ENCODE measurements at regions not wholly inside any gene's neighbourhood (a gene's known extent, or its start where the extent isn't known, plus 50 kb on each side); places are given as distances from the start of the nearest gene placed in this dataset.
"Not testable (repeated sequence)": the region's sequence is repeated elsewhere in the genome, so short reads cannot be mapped to it uniquely, and the experiment has no call there.

GRCh38 chr14:105982664-105983063 lies 456.3 kb downstream of the TMEM121 start:
- H3K36me3 ChIP-seq = no peaks in the 10 kb centered on the region
- H3K4me3 ChIP-seq (replicated peaks in 1 of 3) = no peak overlapping the region
- no peak for TF ChIP-seq CTCF (IDR thresholded peaks at IDR 0.05)
- TF ChIP-seq POLR2A (IDR thresholded peaks at IDR 0.05) = no peak
- intact Hi-C loops (cut with DNase I) = no loop called here
- 84 to 100% methylated on average over 1 to 8 of the region's 8 CpGs for WGBS, 2 donors
- no peaks in the 10 kb centered on the region for H3K4me1 ChIP-seq
- no peak overlapping the region for H3K27ac ChIP-seq
- DNase-seq = no peak
- no peaks in the 10 kb centered on the region for H3K27me3 ChIP-seq
- H3K9me3 ChIP-seq = no peaks in the 10 kb centered on the region

GRCh38 chr14:105986894-105987284 lies 460.5 kb downstream of the TMEM121 start:
- WGBS, 2 donors = 43 to 79% methylated on average over 1 to 2 of the region's 2 CpGs

GRCh38 chr14:105987563-105987962 lies 461.2 kb downstream of the TMEM121 start:
- TF ChIP-seq POLR2A (IDR thresholded peaks at IDR 0.05) (no peak), CTCF (IDR thresholded peaks at IDR 0.05) (no peak)

More at GRCh38 chr14:105986894-105987284, 460.5 kb downstream of the TMEM121 start:
- intact Hi-C loops (cut with DNase I) = no loop called here
- Histone ChIP-seq H3K4me3 (replicated peaks in 1 of 3) (no peak overlapping the region), H3K27me3 (no peaks in the 10 kb centered on the region), H3K36me3 (no peaks in the 10 kb centered on the region), H3K4me1 (no peaks in the 10 kb centered on the region), H3K27ac (no peak overlapping the region), H3K9me3 (no peaks in the 10 kb centered on the region)
- DNase-seq = no peak
- TF ChIP-seq POLR2A (IDR thresholded peaks at IDR 0.05) (no peak), CTCF (IDR thresholded peaks at IDR 0.05) (no peak)

GRCh38 chr14:105989566-105990302 lies 463.4 kb downstream of the TMEM121 start:
- Histone ChIP-seq H3K27ac (no peak overlapping the region), H3K9me3 (no peaks in the 10 kb centered on the region), H3K4me1 (no peaks in the 10 kb centered on the region), H3K27me3 (no peaks in the 10 kb centered on the region), H3K36me3 (no peaks in the 10 kb centered on the region), H3K4me3 (replicated peaks in 1 of 3) (no peak overlapping the region)
- intact Hi-C loops (cut with DNase I) = no loop called here
- WGBS, 2 donors = 29 to 65% methylated on average over 2 of the region's 2 CpGs
- TF ChIP-seq CTCF (IDR thresholded peaks at IDR 0.05) (no peak), POLR2A (IDR thresholded peaks at IDR 0.05) (no peak)
- no peak for DNase-seq

More at GRCh38 chr14:105987563-105987962, 461.2 kb downstream of the TMEM121 start:
- H3K4me3 ChIP-seq (replicated peaks in 1 of 3) = no peak overlapping the region
- WGBS, 2 donors = 67% methylated on average over 4 of the region's 4 CpGs
- intact Hi-C loops (cut with DNase I) = no loop called here
- no peaks in the 10 kb centered on the region for H3K36me3 ChIP-seq
- H3K4me1 ChIP-seq = no peaks in the 10 kb centered on the region
- H3K9me3 ChIP-seq = no peaks in the 10 kb centered on the region
- no peak for DNase-seq
- no peak overlapping the region for H3K27ac ChIP-seq
- no peaks in the 10 kb centered on the region for H3K27me3 ChIP-seq

- DNase-seq; intact Hi-C loops (cut with DNase I); H3K36me3 ChIP-seq; H3K4me3 ChIP-seq (replicated peaks in 1 of 3); H3K27me3 ChIP-seq; H3K9me3 ChIP-seq; H3K27ac ChIP-seq; H3K4me1 ChIP-seq: not testable (repeated sequence)
- 17 to 34% methylated on average over 5 of the region's 5 CpGs for WGBS, 2 donors
Observed at GRCh38 chr14:105991677-105992076, 465.3 kb downstream of the TMEM121 start.
